Stimulated activated CD4-positive, alpha-beta T cell treated with anti-CD3 and anti-CD28 coated beads, Interleukin-1b, Interleukin-23, amount 100 ng/mL, for 1 hour (primary cell): ENCODE measurements at regions not wholly inside any gene's neighbourhood (a gene's known extent, or its start where the extent isn't known, plus 50 kb on each side); places are given as distances from the start of the nearest gene placed in this dataset.
"Not testable (repeated sequence)": the region's sequence is repeated elsewhere in the genome, so short reads cannot be mapped to it uniquely, and the experiment has no call there.

Source experiments
- DNase-seq, 2 donors: peaks; one replicate each; pipeline ENCODE4 v3.0.0-alpha.2; 2020; ENCODE audit warnings: low read depth in 2 of 2

GRCh38 chr2:83386549-83386948 lies 1072.5 kb downstream of the SUCLG1 start:
- DNase-seq: no peak

GRCh38 chr2:83378921-83379320 lies 1080.2 kb downstream of the SUCLG1 start:
- DNase-seq: no peak

GRCh38 chr2:83376731-83377130 lies 1082.3 kb downstream of the SUCLG1 start:
- DNase-seq: no peak

GRCh38 chr2:83370419-83370762 lies 1088.7 kb downstream of the SUCLG1 start:
- no peak for DNase-seq

- no peak for DNase-seq
Observed at GRCh38 chr2:83369601-83370418, 1089.3 kb downstream of the SUCLG1 start.

GRCh38 chr2:83368916-83369315 lies 1090.2 kb downstream of the SUCLG1 start:
- no peak for DNase-seq

GRCh38 chr2:83368461-83368860 lies 1090.6 kb downstream of the SUCLG1 start:
- DNase-seq: no peak

GRCh38 chr2:83365476-83365875 lies 1093.6 kb downstream of the SUCLG1 start:
- no peak for DNase-seq

- DNase-seq: no peak
Observed at GRCh38 chr2:83364264-83364663, 1094.8 kb downstream of the SUCLG1 start.

- DNase-seq: not testable (repeated sequence)
Observed at GRCh38 chr2:83363138-83363537, 1095.9 kb downstream of the SUCLG1 start.

GRCh38 chr2:83359336-83359735 lies 1099.7 kb downstream of the SUCLG1 start:
- DNase-seq: no peak

GRCh38 chr2:83342860-83343329 lies 1116.2 kb downstream of the SUCLG1 start:
- DNase-seq: no peak

GRCh38 chr2:83340424-83340823 lies 1118.7 kb downstream of the SUCLG1 start:
- no peak for DNase-seq

GRCh38 chr2:83339942-83340341 lies 1119.1 kb downstream of the SUCLG1 start:
- DNase-seq: not testable (repeated sequence)

GRCh38 chr2:83331810-83332209 lies 1127.3 kb downstream of the SUCLG1 start:
- no peak for DNase-seq

- no peak for DNase-seq
Observed at GRCh38 chr2:83323038-83323437, 1136.0 kb downstream of the SUCLG1 start.

GRCh38 chr2:83320053-83320452 lies 1139.0 kb downstream of the SUCLG1 start:
- no peak for DNase-seq

GRCh38 chr2:83305758-83306378 lies 1153.2 kb downstream of the SUCLG1 start:
- no peak for DNase-seq

GRCh38 chr2:83291083-83291482 lies 1168.0 kb downstream of the SUCLG1 start:
- DNase-seq: no peak

- DNase-seq: no peak
Observed at GRCh38 chr2:83282841-83283240, 1176.2 kb downstream of the SUCLG1 start.

GRCh38 chr2:83282043-83282795 lies 1176.9 kb downstream of the SUCLG1 start:
- DNase-seq: no peak

- DNase-seq: no peak
Observed at GRCh38 chr2:83280391-83280790, 1178.7 kb downstream of the SUCLG1 start.

GRCh38 chr2:83273322-83273721 lies 1185.8 kb downstream of the SUCLG1 start:
- DNase-seq: no peak
